Psoas muscle (tissue), 7 donors: ENCODE measurements at regions not wholly inside any gene's neighbourhood (a gene's known extent, or its start where the extent isn't known, plus 50 kb on each side); places are given as distances from the start of the nearest gene placed in this dataset.

Source experiments
- ATAC-seq, 4 donors: fragments of 200-7000 bp; cut with Tn5 transposase; one replicate each; pipeline ENCODE4 v1.9.1; 2020; ENCODE audit warnings: moderate library complexity in 3 of 4, mild to moderate bottlenecking in 2 of 4
- DNase-seq, 2 donors: peaks; one replicate each; pipeline ENCODE4 v3.0.0-alpha.2; 2020
- H3K27ac ChIP-seq: fragments of 200-600 bp; one replicate; pipeline ENCODE4 v1.8.0; 2022
- H3K27me3 ChIP-seq, 3 donors: fragments of 200-600 bp in 1 of 3; one replicate each; pipeline versions ENCODE4 v1.6.1 to v1.8.0; 2013 to 2022; ENCODE audit warnings: low read length in 2 of 3, mild to moderate bottlenecking in 2 of 3, moderate library complexity in 1 of 3; ENCODE audit not compliant: insufficient read depth in 3 of 3
- H3K36me3 ChIP-seq, 2 donors: fragments of 200-600 bp in 1 of 2; one replicate each; pipeline versions ENCODE4 v1.6.1 to v1.8.0; 2013 to 2022; ENCODE audit warnings: low read depth in 1 of 2, mild to moderate bottlenecking in 1 of 2, moderate library complexity in 1 of 2; ENCODE audit not compliant: insufficient read depth in 1 of 2
- H3K4me1 ChIP-seq: fragments of 200-600 bp; one replicate; pipeline ENCODE4 v1.8.0; 2022
- H3K4me3 ChIP-seq: fragments of 200-600 bp; one replicate; pipeline ENCODE4 v1.8.0; 2022; ENCODE audit warnings: mild to moderate bottlenecking
- H3K9me3 ChIP-seq: fragments of 200-600 bp; one replicate; pipeline ENCODE4 v1.8.0; 2022
- WGBS, 3 donors: extraction: QIAGEN DNeasy Blood & Tissue Kit; methylation state at CpG; one replicate each; pipeline versions ENCODE4 v1.1.6 to v1.1.7; 2013; 5-methylcytosine and 5-hydroxymethylcytosine counted together
- intact Hi-C, 2 donors: fragments of 100-400 bp; cut with DNase I; formaldehyde crosslinking; loops; one replicate each; pipeline versions ENCODE4 v1.11.0 to v1.14.2; 2022
- TF ChIP-seq, protein P1 (sequence below): fragments of 200-600 bp; IDR thresholded peaks from one replicate; pipeline ENCODE4 v1.8.0; 2022; ENCODE audit warnings: antibody characterized with exemption
- donor health status: healthy with polysubstance abuse.
- donor health status: DM: no; HTN: no; CAD: no; lungs with moderate emphysema.
- donor health status: Bipolar disorder and iron deficiency.
- donor health status: healthy.
- donor health status: DM: yes; HTN: yes; CAD: no.
- donor health status: DM: no; HTN: no; CAD: no.
- donor health status: DM: yes; HTN: yes; CAD: no.

DNA sequence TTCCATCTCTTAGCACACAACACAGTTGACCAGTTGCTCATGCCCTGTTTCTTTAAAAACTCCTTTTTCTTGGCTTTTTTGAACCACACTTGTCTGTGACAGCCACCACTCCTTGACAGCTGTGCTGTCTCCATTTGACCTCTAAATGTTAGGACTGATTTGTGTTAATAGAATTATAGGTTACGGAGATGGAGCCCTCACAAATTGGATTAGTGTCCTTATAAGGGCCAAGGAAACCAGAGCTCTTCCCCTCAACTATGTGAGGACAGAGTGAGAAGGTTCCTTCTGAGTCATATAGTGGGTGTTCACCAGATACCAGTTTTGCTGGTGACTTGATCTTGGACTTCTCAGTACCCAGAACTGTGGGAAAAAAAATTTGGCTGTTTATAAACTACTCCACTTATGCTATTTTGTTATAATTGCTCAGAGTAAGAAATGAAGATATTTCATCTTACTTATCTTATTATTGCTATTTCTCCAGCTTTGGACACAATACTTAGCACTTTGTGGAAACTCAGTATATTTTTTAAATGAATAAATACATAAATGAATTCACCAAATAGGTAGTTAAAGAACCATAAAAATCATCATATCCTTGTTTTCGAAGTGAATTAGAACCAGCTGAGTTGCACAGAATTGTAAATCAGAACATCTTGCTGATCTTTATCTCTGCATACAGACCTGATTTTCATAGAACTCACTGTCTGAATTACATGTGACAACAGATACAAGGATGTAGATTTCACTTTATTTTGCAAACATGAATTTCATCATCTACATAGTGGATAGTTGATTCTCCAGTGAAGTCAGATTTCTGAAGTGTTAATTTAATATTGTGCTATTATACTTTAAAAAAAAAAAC lies 598.5 kb upstream of the IRAK1BP1 start:
- Histone ChIP-seq H3K27me3 (no peaks in the 10 kb centered on the region), H3K36me3 (no peaks in the 10 kb centered on the region), H3K27ac (no peak overlapping the region), H3K4me3 (no peak overlapping the region), H3K4me1 (no peaks in the 10 kb centered on the region), H3K9me3 (no peaks in the 10 kb centered on the region)
- TF ChIP-seq, protein P1, sequence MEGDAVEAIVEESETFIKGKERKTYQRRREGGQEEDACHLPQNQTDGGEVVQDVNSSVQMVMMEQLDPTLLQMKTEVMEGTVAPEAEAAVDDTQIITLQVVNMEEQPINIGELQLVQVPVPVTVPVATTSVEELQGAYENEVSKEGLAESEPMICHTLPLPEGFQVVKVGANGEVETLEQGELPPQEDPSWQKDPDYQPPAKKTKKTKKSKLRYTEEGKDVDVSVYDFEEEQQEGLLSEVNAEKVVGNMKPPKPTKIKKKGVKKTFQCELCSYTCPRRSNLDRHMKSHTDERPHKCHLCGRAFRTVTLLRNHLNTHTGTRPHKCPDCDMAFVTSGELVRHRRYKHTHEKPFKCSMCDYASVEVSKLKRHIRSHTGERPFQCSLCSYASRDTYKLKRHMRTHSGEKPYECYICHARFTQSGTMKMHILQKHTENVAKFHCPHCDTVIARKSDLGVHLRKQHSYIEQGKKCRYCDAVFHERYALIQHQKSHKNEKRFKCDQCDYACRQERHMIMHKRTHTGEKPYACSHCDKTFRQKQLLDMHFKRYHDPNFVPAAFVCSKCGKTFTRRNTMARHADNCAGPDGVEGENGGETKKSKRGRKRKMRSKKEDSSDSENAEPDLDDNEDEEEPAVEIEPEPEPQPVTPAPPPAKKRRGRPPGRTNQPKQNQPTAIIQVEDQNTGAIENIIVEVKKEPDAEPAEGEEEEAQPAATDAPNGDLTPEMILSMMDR, result no peak
- no peak for ATAC-seq
- WGBS, 3 donors, result 63 to 71% (median 66%) methylated on average over 2 of the region's 2 CpGs
- DNase-seq, result no peak
- intact Hi-C loops, result no loop called here

DNA sequence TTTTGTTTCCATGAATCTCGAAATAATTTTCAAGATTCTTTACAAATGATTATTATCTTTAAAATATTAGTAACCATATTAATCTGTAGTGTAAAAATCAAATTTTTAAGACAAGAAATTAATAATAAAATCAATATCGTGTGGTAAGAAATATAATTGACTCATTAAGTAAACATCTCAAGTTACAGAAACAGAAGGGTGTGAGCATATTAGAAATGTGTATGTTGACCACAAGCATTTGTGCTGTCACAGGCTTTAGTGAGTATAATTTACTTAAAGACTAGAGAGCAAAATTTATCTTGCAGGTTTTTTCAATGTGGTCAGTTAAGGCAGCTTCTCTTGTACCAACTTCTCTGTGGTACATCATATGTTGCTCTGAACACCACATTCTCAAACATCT lies 566.5 kb upstream of the IRAK1BP1 start:
- 58 to 63% (median 60%) methylated on average over 2 of the region's 2 CpGs for WGBS, 3 donors
- no peaks in the 10 kb centered on the region for H3K9me3 ChIP-seq
- no peak overlapping the region for H3K27ac ChIP-seq
- DNase-seq (no peak), ATAC-seq (no peak)
- no peak overlapping the region for H3K4me3 ChIP-seq
- no peaks in the 10 kb centered on the region for H3K4me1 ChIP-seq
- TF ChIP-seq, protein P1, result no peak
- intact Hi-C loops, result no loop called here
- no peaks in the 10 kb centered on the region for H3K27me3 ChIP-seq
- no peaks in the 10 kb centered on the region for H3K36me3 ChIP-seq

DNA sequence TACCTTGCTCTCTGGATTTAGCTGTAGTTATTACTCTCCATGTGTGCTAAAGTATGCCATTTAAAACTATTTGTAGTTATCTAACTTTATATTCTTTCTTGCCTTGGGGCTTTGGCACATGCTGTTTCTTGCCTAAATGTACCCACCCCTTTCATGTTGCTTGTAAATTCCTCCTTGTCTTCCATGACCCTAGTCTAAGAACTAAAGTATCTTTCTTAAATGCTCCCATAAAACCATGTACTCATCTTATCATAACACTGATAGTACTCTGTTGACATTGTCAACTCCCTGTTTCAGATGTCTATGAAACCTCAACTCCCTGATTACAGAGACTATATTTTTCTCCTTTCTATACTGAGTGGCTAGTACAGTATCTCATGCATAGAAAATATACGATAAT lies 564.9 kb upstream of the IRAK1BP1 start:
- 79 to 98% (median 92%) methylated on average over 1 of the region's 1 CpG for WGBS, 3 donors
- Histone ChIP-seq H3K27me3 (no peaks in the 10 kb centered on the region), H3K4me3 (no peak overlapping the region), H3K36me3 (no peaks in the 10 kb centered on the region), H3K4me1 (no peaks in the 10 kb centered on the region), H3K27ac (no peak overlapping the region), H3K9me3 (no peaks in the 10 kb centered on the region)
- TF ChIP-seq, protein P1, result no peak
- intact Hi-C loops, result no loop called here
- no peak for DNase-seq
- ATAC-seq, result no peak

DNA sequence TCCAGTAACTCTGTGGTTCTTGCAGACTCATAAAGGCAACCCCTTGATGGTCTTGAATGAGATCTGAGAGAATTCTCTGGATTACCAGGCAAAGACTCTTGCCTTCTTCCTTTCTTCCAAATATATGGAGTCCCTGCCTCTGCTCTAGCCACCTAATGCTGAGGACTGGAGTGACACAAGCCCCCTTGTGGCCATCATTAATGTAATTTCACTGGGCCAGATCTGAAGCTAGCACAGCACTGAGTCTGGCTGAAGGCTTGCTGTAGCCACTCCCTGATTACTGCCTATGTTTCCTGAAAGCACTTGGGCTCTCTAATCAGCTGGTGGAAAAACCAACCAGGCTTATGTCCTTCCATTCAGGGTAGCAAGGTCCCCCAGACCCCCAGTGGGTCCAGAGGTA lies 559.3 kb upstream of the IRAK1BP1 start:
- ATAC-seq (no peak), DNase-seq (no peak)
- Histone ChIP-seq H3K4me3 (no peak overlapping the region), H3K9me3 (no peaks in the 10 kb centered on the region), H3K4me1 (no peaks in the 10 kb centered on the region), H3K36me3 (no peaks in the 10 kb centered on the region), H3K27me3 (no peaks in the 10 kb centered on the region), H3K27ac (no peak overlapping the region)
- intact Hi-C loops, result no loop called here
- TF ChIP-seq, protein P1, result no peak
